HG03354 (cell line): ENCODE measurements at regions not wholly inside any gene's neighbourhood (a gene's known extent, or its start where the extent isn't known, plus 50 kb on each side); places are given as distances from the start of the nearest gene placed in this dataset.
"Not testable (repeated sequence)": the region's sequence is repeated elsewhere in the genome, so short reads cannot be mapped to it uniquely, and the experiment has no call there.

Source experiments
- ATAC-seq: cut with Tn5 transposase; IDR thresholded peaks from one replicate; pipeline ENCODE4 v1.9.1; 2021; ENCODE audit warnings: mild to moderate bottlenecking; ENCODE audit not compliant: unreplicated experiment, poor library complexity, severe bottlenecking

GRCh38 chr12:61987173-61987572 is 273.0 kb upstream of the USP15 start:
- no peak for ATAC-seq

GRCh38 chr12:61991661-61992060 is 268.5 kb upstream of the USP15 start:
- no peak for ATAC-seq

- ATAC-seq, result peak; percentile 79
Observed at GRCh38 chr12:61993734-61994345, 266.4 kb upstream of the USP15 start.

GRCh38 chr12:61996717-61997116 is 263.5 kb upstream of the USP15 start:
- no peak for ATAC-seq

GRCh38 chr12:61998791-61999190 is 261.4 kb upstream of the USP15 start:
- ATAC-seq, result no peak

- no peak for ATAC-seq
Observed at GRCh38 chr12:61999311-61999710, 260.9 kb upstream of the USP15 start.

- ATAC-seq, result no peak
Observed at GRCh38 chr12:62001424-62001823, 258.8 kb upstream of the USP15 start.

GRCh38 chr12:62003226-62003625 is 257.0 kb upstream of the USP15 start:
- no peak for ATAC-seq

- ATAC-seq, result no peak
Observed at GRCh38 chr12:62003701-62004100, 256.5 kb upstream of the USP15 start.

GRCh38 chr12:62005615-62006014 is 254.6 kb upstream of the USP15 start:
- ATAC-seq, result no peak

GRCh38 chr12:62006076-62006732 is 254.0 kb upstream of the USP15 start:
- ATAC-seq, result peak; percentile 85

GRCh38 chr12:62008703-62009102 is 251.5 kb upstream of the USP15 start:
- ATAC-seq, result no peak

- ATAC-seq, result no peak
Observed at GRCh38 chr12:62009445-62009844, 250.8 kb upstream of the USP15 start.

- not testable (repeated sequence) for ATAC-seq
Observed at GRCh38 chr12:62010331-62010906, 249.8 kb upstream of the USP15 start.

GRCh38 chr12:62010973-62011372 is 249.2 kb upstream of the USP15 start:
- not testable (repeated sequence) for ATAC-seq

GRCh38 chr12:62014330-62014729 is 245.9 kb upstream of the USP15 start:
- ATAC-seq, result no peak

GRCh38 chr12:62016021-62016420 is 244.2 kb upstream of the USP15 start:
- no peak for ATAC-seq

GRCh38 chr12:62021808-62022207 is 238.4 kb upstream of the USP15 start:
- no peak for ATAC-seq

- no peak for ATAC-seq
Observed at GRCh38 chr12:62028536-62028935, 231.7 kb upstream of the USP15 start.

- no peak for ATAC-seq
Observed at GRCh38 chr12:62032870-62033269, 227.3 kb upstream of the USP15 start.

GRCh38 chr12:62044450-62045135 is 215.6 kb upstream of the USP15 start:
- no peak for ATAC-seq
